K562 (cell line): ENCODE measurements at regions not wholly inside any gene's neighbourhood (a gene's known extent, or its start where the extent isn't known, plus 50 kb on each side); places are given as distances from the start of the nearest gene placed in this dataset.

Experiments
- ATAC-seq: fragments of 200-7000 bp; cut with Tn5 transposase; 3 replicates; pipeline ENCODE4 v1.9.1; 2020; ENCODE audit warnings: moderate library complexity
- BruUV-seq: library from RNA; stranded (reverse); fragments of 400-500 nt; replicated peaks from 2 replicates; lab custom pipeline; 2021; lab: Mats Ljungman, UMichigan
- CTCF ChIA-PET: fragments of 300-600 bp; formaldehyde crosslinking; extraction: SDS; loops from one replicate; lab custom pipeline; 2021; ENCODE audit warnings: low intra/inter-chr PET ratio; lab: Yijun Ruan, JAX
- POLR2A ChIA-PET: fragments of 300-600, 350-650 bp; sonication (Branson Sonifier 250); formaldehyde crosslinking; extraction: SDS; loops from one replicate; lab custom pipeline; 2021; ENCODE audit warnings: antibody characterized with exemption, inconsistent platforms; lab: Yijun Ruan, JAX
- DNase-seq, 4 experiments: peaks; one replicate each; pipeline versions ENCODE4 v3.0.0 to v3.0.0-alpha.2; 2011 to 2018; ENCODE audit warnings: low spot score in 3 of 4, mixed read lengths in 3 of 4; ENCODE audit errors: extremely low read depth in 1 of 4
- FAIRE-seq: peaks from 2 replicates; lab custom pipeline; 2011; peaks lifted over from hg19 to GRCh38; lab: Jason Lieb, UNC
- H2AFZ ChIP-seq: 2 replicates; pipeline ENCODE4 v1.6.0; 2011; ENCODE audit warnings: low read depth, low read length, control low read depth, inconsistent platforms
- H3K27ac ChIP-seq: fragments of 200-600 bp; 3 replicates; pipeline ENCODE4 v1.8.0; 2011; ENCODE audit warnings: low read depth, mild to moderate bottlenecking, control low read depth, inconsistent platforms, low read length, moderate library complexity, mixed read lengths; ENCODE audit errors: extremely low read depth
- H3K27me3 ChIP-seq, 2 experiments: fragments of 300-600 bp in 1 of 2; 2 replicates in 1 of 2; 3 replicates in 1 of 2; pipeline versions ENCODE4 v1.6.0 to v1.8.0; 2011; ENCODE audit warnings: inconsistent platforms in 2 of 2, low read length in 2 of 2, mild to moderate bottlenecking in 1 of 2, mixed read lengths in 1 of 2, moderate library complexity in 1 of 2; ENCODE audit not compliant: control insufficient read depth in 2 of 2, insufficient read depth in 2 of 2
- H3K36me3 ChIP-seq: fragments of 300-600 bp; 3 replicates; pipeline ENCODE4 v1.8.0; 2011; ENCODE audit warnings: mild to moderate bottlenecking, low read length, inconsistent platforms; ENCODE audit not compliant: control insufficient read depth, insufficient read depth
- H3K4me1 ChIP-seq, 2 experiments: fragments of 200-600 bp in 1 of 2; replicated peaks in 1 of 2; 2 replicates in 1 of 2; 3 replicates in 1 of 2; pipeline versions ENCODE4 v1.5.1 to v1.8.0; 2011; ENCODE audit warnings: inconsistent platforms in 2 of 2, low read length in 2 of 2, mild to moderate bottlenecking in 1 of 2, mixed read lengths in 1 of 2, moderate library complexity in 1 of 2; ENCODE audit not compliant: control insufficient read depth in 2 of 2, insufficient read depth in 2 of 2
- H3K4me2 ChIP-seq: 2 replicates; pipeline ENCODE4 v1.6.1; 2011; ENCODE audit warnings: low read length, control low read depth, inconsistent platforms, mixed read lengths; ENCODE audit not compliant: insufficient read depth
- H3K4me3 ChIP-seq: fragments of 200-600 bp; sonication (generic), shearing (Covaris generic); 2 replicates; pipeline ENCODE4 v1.5.1; 2016; ENCODE audit warnings: control low read depth, inconsistent platforms
- H3K79me2 ChIP-seq: fragments of 200-600 bp; 3 replicates; pipeline ENCODE4 v1.8.0; 2011; ENCODE audit warnings: low read length, inconsistent platforms; ENCODE audit not compliant: control insufficient read depth, insufficient read depth
- H3K9ac ChIP-seq, 2 experiments: 2 replicates each; pipeline versions ENCODE4 v1.6.0 to v1.6.1; 2011; ENCODE audit warnings: low read depth in 2 of 2, low read length in 2 of 2, control low read depth in 1 of 2, inconsistent platforms in 1 of 2, mild to moderate bottlenecking in 1 of 2, mixed read lengths in 1 of 2; ENCODE audit not compliant: insufficient read depth in 1 of 2
- H3K9me1 ChIP-seq: one replicate; pipeline ENCODE4 v1.6.0; 2011; ENCODE audit warnings: inconsistent platforms, mild to moderate bottlenecking, low read length, moderate library complexity; ENCODE audit not compliant: control insufficient read depth, insufficient read depth
- H3K9me3 ChIP-seq: replicated peaks from 2 replicates; pipeline ENCODE4 v1.5.1; 2011; ENCODE audit warnings: low read depth, low read length, inconsistent platforms; ENCODE audit not compliant: control insufficient read depth, insufficient read depth
- H4K20me1 ChIP-seq: replicated peaks from 2 replicates; pipeline ENCODE4 v1.6.1; 2011; ENCODE audit warnings: low read length, inconsistent platforms, mixed read lengths; ENCODE audit not compliant: control insufficient read depth, insufficient read depth
- DPF2 ChIP-seq: fragments of 450-650 bp; IDR thresholded peaks from 2 replicates; pipeline ENCODE4 v1.6.1; 2016
- MBD1 ChIP-seq: fragments of 250-450 bp; sonication (Bioruptor Pico); IDR thresholded peaks from 2 replicates; pipeline ENCODE4 v1.8.0; 2022; ENCODE audit warnings: inconsistent platforms
- MEF2A ChIP-seq: IDR thresholded peaks from 2 replicates; pipeline ENCODE4 v1.6.1; 2011; ENCODE audit warnings: low read depth, mild to moderate bottlenecking, low read length, moderate library complexity; ENCODE audit not compliant: control insufficient read depth
- MTA3 ChIP-seq: fragments of 450-650 bp; formaldehyde crosslinking; IDR thresholded peaks from 2 replicates; pipeline ENCODE4 v1.6.1; 2017; ENCODE audit warnings: mild to moderate bottlenecking, borderline replicate concordance
- POLR2B ChIP-seq: fragments of 450-650 bp; IDR thresholded peaks from 2 replicates; pipeline ENCODE4 v1.6.1; 2018; ENCODE audit warnings: low read depth; ENCODE audit not compliant: partially characterized antibody
- RUNX1 ChIP-seq: sonication (generic); IDR thresholded peaks from 2 replicates; pipeline ENCODE4 v1.6.1; 2016; ENCODE audit warnings: antibody characterized with exemption, low read depth
- SREBF2 ChIP-seq: sonication (generic); formaldehyde crosslinking; IDR thresholded peaks from 2 replicates; pipeline ENCODE4 v1.4.0; 2020; ENCODE audit warnings: mild to moderate bottlenecking, missing genetic modification reagents
- TCF3 ChIP-seq: sonication (generic); formaldehyde crosslinking; IDR thresholded peaks from 2 replicates; pipeline ENCODE4 v1.4.0; 2020; ENCODE audit warnings: mild to moderate bottlenecking, missing genetic modification reagents
- ZNF518B ChIP-seq: fragments of 250-450 bp; sonication (Bioruptor Pico); IDR thresholded peaks from 2 replicates; pipeline ENCODE4 v1.5.0; 2021; ENCODE audit warnings: mild to moderate bottlenecking, moderate library complexity
- WGBS: fragments of 100-300 bp; shearing (Covaris generic); methylation state at CpG from one replicate; pipeline ENCODE4 v1.1.6; 2016; ENCODE audit warnings: low coverage, mixed read lengths; ENCODE audit not compliant: insufficient coverage; ENCODE audit errors: missing lambda C conversion rate; 5-methylcytosine and 5-hydroxymethylcytosine counted together
- in situ Hi-C: fragments of 300-500 bp; cut with MboI; formaldehyde crosslinking; loops from 4 replicates; pipeline ENCODE4 v1.15.0; 2018; ENCODE audit warnings: inconsistent platforms, mixed read lengths
- intact Hi-C: fragments of 100-400 bp; cut with micrococcal nuclease; formaldehyde crosslinking; loops from 2 replicates; pipeline ENCODE4 v1.14.2; 2022
- TF ChIP-seq, protein P1 (sequence below): fragments of 250-450 bp; sonication (Bioruptor Pico); IDR thresholded peaks from 2 replicates; pipeline ENCODE4 v1.8.0; 2021; ENCODE audit warnings: moderate library complexity, mild to moderate bottlenecking, inconsistent platforms

GRCh38 chr1:36638268-36638667 lies 155.6 kb upstream of the CSF3R start (continued):
- TF ChIP-seq MBD1 (CRISPR knock-in tag) (no peak), RUNX1 (no peak), ZNF518B (no peak)

DNA sequence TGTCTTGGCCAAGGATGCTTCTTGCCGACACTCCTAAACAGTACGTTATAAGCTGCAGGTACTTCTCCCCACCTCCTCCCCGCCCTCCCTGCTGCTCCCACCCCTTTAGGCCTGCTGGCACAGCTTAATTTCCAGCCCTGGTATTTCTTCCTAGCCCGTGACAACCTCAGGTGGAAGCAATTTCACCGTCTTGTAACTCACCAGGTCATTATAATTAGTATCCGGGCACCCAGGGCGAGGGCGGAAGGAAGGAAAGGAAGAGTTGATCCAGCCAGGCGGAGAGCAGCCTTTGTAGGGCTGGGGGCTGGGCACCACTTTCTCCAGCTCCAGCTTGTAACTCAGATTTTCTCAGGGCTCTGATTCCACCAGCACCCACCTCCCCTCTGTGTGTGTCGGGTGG lies 153.5 kb upstream of the CSF3R start:
- FAIRE-seq (no peak), ATAC-seq (no peak), DNase-seq (no peak)
- 4% methylated on average over 10 of the region's 10 CpGs for WGBS
- TF ChIP-seq MTA3 (no peak), TCF3 (CRISPR knock-in tag) (no peak), DPF2 (no peak), POLR2B (no peak), MEF2A (no peak), SREBF2 (CRISPR knock-in tag) (no peak)
- TF ChIP-seq, protein P1, sequence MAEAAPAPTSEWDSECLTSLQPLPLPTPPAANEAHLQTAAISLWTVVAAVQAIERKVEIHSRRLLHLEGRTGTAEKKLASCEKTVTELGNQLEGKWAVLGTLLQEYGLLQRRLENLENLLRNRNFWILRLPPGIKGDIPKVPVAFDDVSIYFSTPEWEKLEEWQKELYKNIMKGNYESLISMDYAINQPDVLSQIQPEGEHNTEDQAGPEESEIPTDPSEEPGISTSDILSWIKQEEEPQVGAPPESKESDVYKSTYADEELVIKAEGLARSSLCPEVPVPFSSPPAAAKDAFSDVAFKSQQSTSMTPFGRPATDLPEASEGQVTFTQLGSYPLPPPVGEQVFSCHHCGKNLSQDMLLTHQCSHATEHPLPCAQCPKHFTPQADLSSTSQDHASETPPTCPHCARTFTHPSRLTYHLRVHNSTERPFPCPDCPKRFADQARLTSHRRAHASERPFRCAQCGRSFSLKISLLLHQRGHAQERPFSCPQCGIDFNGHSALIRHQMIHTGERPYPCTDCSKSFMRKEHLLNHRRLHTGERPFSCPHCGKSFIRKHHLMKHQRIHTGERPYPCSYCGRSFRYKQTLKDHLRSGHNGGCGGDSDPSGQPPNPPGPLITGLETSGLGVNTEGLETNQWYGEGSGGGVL (CRISPR knock-in tag), result no peak
- Histone ChIP-seq H3K9ac (no peak overlapping the region), H3K4me1 (no peaks in the 10 kb centered on the region), H2AFZ (no peak overlapping the region), H3K27ac (no peak overlapping the region), H3K4me3 (no peak overlapping the region), H3K4me2 (no peak overlapping the region), H4K20me1 (0 out of 2 replicates have a peak, but pooled peaks cover 4% of the 10 kb centered on the region), H3K9me3 (no peaks in the 10 kb centered on the region), H3K79me2 (no peaks in the 10 kb centered on the region), H3K9me1 (no peaks in the 10 kb centered on the region), H3K36me3 (no peaks in the 10 kb centered on the region), H3K27me3 (peaks cover 9 to 45% of the 10 kb centered on the region in 2 experiments; a peak in 4 of 5 replicates)
- POLR2A ChIA-PET, result interaction anchor here (0.5 to 1.4 kb wide), 2 partner anchors 12 to 1054 kb away, joined by 3 to 11 read pairs; a partner anchor contains a TSS
- BruUV-seq, result no TSS peak
- intact Hi-C loops, result no loop called here
- in situ Hi-C loops, result no loop called here
- CTCF ChIA-PET, result interaction anchor here (1.0 kb wide), 1 partner anchor 14 kb away, joined by 3 read pairs; no protein-coding TSS in a partner anchor
